Keratinocyte (primary cell): ENCODE measurements at regions not wholly inside any gene's neighbourhood (a gene's known extent, or its start where the extent isn't known, plus 50 kb on each side); places are given as distances from the start of the nearest gene placed in this dataset.

Source experiments
- DNase-seq: peaks from one replicate; pipeline ENCODE4 v3.0.0-alpha.2; 2011; ENCODE audit warnings: low read depth, missing footprints, low spot score
- FAIRE-seq: peaks from 2 replicates; lab custom pipeline; 2011; peaks lifted over from hg19 to GRCh38; lab: Jason Lieb, UNC
- H2AFZ ChIP-seq: 2 replicates; pipeline ENCODE4 v1.6.0; 2012; ENCODE audit warnings: low read length, control low read depth, inconsistent platforms; ENCODE audit not compliant: control insufficient read depth
- H3K27ac ChIP-seq: 2 replicates; pipeline ENCODE4 v1.5.1; 2011; ENCODE audit warnings: low read length; ENCODE audit not compliant: control insufficient read depth, insufficient read depth
- H3K27me3 ChIP-seq: 3 replicates; pipeline ENCODE4 v1.6.0; 2011; ENCODE audit warnings: low read length; ENCODE audit not compliant: control insufficient read depth, insufficient read depth; ENCODE audit errors: extremely low read depth
- H3K36me3 ChIP-seq, 2 experiments: 2 replicates in 1 of 2; 3 replicates in 1 of 2; pipeline ENCODE4 v1.5.1; 2011; ENCODE audit warnings: low read length in 2 of 2, mild to moderate bottlenecking in 1 of 2; ENCODE audit not compliant: control insufficient read depth in 2 of 2, insufficient read depth in 2 of 2; ENCODE audit errors: extremely low read depth in 1 of 2
- H3K4me1 ChIP-seq: 3 replicates; pipeline ENCODE4 v1.5.1; 2011; ENCODE audit warnings: low read length; ENCODE audit not compliant: control insufficient read depth, insufficient read depth; ENCODE audit errors: extremely low read depth
- H3K4me2 ChIP-seq: 3 replicates; pipeline ENCODE4 v1.6.0; 2011; ENCODE audit warnings: low read depth, low read length; ENCODE audit not compliant: control insufficient read depth, insufficient read depth; ENCODE audit errors: extremely low read depth
- H3K4me3 ChIP-seq, 3 experiments: fragments of 200-600 bp in 1 of 3; sonication (generic) in 1 of 3; 2 replicates in 2 of 3; 3 replicates in 1 of 3; pipeline ENCODE4 v1.5.1; 2011 to 2016; ENCODE audit warnings: low read length in 3 of 3, mild to moderate bottlenecking in 3 of 3, control low read depth in 2 of 3, inconsistent platforms in 1 of 3, low read depth in 1 of 3, mixed read lengths in 1 of 3, mixed run types in 1 of 3, moderate library complexity in 1 of 3; ENCODE audit not compliant: control insufficient read depth in 2 of 3, insufficient read depth in 2 of 3; ENCODE audit errors: extremely low read depth in 1 of 3
- H3K79me2 ChIP-seq: 2 replicates; pipeline ENCODE4 v1.6.0; 2012; ENCODE audit warnings: low read length; ENCODE audit not compliant: control insufficient read depth, insufficient read depth
- H3K9ac ChIP-seq: 3 replicates; pipeline ENCODE4 v1.6.0; 2011; ENCODE audit warnings: low read length; ENCODE audit not compliant: control insufficient read depth, insufficient read depth; ENCODE audit errors: extremely low read depth
- H3K9me1 ChIP-seq: 3 replicates; pipeline ENCODE4 v1.6.0; 2011; ENCODE audit warnings: low read length; ENCODE audit not compliant: control insufficient read depth, insufficient read depth; ENCODE audit errors: extremely low read depth
- H3K9me3 ChIP-seq: 2 replicates; pipeline ENCODE4 v1.5.1; 2012; ENCODE audit warnings: low read depth, low read length; ENCODE audit not compliant: control insufficient read depth
- H4K20me1 ChIP-seq: 3 replicates; pipeline ENCODE4 v1.6.0; 2011; ENCODE audit warnings: low read length; ENCODE audit not compliant: control insufficient read depth, insufficient read depth; ENCODE audit errors: extremely low read depth
- EZH2 ChIP-seq: IDR thresholded peaks from one replicate; pipeline ENCODE4 v1.6.1; 2012; ENCODE audit warnings: inconsistent platforms, mild to moderate bottlenecking, low read length, moderate library complexity
- dilution Hi-C: fragments of 300-500 bp; cut with MboI; formaldehyde crosslinking; loops from one replicate; pipeline ENCODE4 v1.7.0; 2020; ENCODE audit warnings: low sequenced_read_pairs; ENCODE audit not compliant: extremely low pct_ligation_motif_present
- TF ChIP-seq, protein P1 (sequence below), 3 experiments: IDR thresholded peaks in 1 of 3; conservative IDR thresholded peaks in 1 of 3; optimal IDR thresholded peaks in 1 of 3; 2 replicates in 2 of 3; 3 replicates in 1 of 3; pipeline versions ENCODE3 to v1.5.1; 2011; ENCODE audit warnings: low read length in 3 of 3, mild to moderate bottlenecking in 3 of 3, moderate library complexity in 2 of 3, control low read depth in 1 of 3, inconsistent platforms in 1 of 3; ENCODE audit not compliant: insufficient read depth in 2 of 3; ENCODE audit errors: extremely low read depth in 1 of 3

GRCh38 chr15:92772061-92772460 lies 116.5 kb upstream of the FAM174B start:
- no peak overlapping the region for H3K27ac ChIP-seq
- no peak overlapping the region for H3K4me3 ChIP-seq
- FAIRE-seq (no peak), DNase-seq (no peak)
- H3K4me1 ChIP-seq = no peaks in the 10 kb centered on the region
- no peak for TF ChIP-seq EZH2
- TF ChIP-seq, protein P1, sequence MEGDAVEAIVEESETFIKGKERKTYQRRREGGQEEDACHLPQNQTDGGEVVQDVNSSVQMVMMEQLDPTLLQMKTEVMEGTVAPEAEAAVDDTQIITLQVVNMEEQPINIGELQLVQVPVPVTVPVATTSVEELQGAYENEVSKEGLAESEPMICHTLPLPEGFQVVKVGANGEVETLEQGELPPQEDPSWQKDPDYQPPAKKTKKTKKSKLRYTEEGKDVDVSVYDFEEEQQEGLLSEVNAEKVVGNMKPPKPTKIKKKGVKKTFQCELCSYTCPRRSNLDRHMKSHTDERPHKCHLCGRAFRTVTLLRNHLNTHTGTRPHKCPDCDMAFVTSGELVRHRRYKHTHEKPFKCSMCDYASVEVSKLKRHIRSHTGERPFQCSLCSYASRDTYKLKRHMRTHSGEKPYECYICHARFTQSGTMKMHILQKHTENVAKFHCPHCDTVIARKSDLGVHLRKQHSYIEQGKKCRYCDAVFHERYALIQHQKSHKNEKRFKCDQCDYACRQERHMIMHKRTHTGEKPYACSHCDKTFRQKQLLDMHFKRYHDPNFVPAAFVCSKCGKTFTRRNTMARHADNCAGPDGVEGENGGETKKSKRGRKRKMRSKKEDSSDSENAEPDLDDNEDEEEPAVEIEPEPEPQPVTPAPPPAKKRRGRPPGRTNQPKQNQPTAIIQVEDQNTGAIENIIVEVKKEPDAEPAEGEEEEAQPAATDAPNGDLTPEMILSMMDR (optimal IDR thresholded peaks at IDR 0.05 in 1 of 3, IDR thresholded peaks at IDR 0.05 in 1 of 3, conservative IDR thresholded peaks at IDR 0.05 in 1 of 3; ENCODE audit: extremely low read depth in 1 of 3, insufficient read depth in 2 of 3, low read length in 3 of 3) = no peak
- H3K27me3 ChIP-seq = no peaks in the 10 kb centered on the region
- H4K20me1 ChIP-seq = no peaks in the 10 kb centered on the region
- H3K9me3 ChIP-seq = no peaks in the 10 kb centered on the region
- dilution Hi-C loops = no loop called here
- no peak overlapping the region for H2AFZ ChIP-seq
- no peaks in the 10 kb centered on the region for H3K36me3 ChIP-seq
- no peaks in the 10 kb centered on the region for H3K9me1 ChIP-seq
- H3K9ac ChIP-seq = no peak overlapping the region
- no peaks in the 10 kb centered on the region for H3K79me2 ChIP-seq
- H3K4me2 ChIP-seq = no peak overlapping the region

DNA sequence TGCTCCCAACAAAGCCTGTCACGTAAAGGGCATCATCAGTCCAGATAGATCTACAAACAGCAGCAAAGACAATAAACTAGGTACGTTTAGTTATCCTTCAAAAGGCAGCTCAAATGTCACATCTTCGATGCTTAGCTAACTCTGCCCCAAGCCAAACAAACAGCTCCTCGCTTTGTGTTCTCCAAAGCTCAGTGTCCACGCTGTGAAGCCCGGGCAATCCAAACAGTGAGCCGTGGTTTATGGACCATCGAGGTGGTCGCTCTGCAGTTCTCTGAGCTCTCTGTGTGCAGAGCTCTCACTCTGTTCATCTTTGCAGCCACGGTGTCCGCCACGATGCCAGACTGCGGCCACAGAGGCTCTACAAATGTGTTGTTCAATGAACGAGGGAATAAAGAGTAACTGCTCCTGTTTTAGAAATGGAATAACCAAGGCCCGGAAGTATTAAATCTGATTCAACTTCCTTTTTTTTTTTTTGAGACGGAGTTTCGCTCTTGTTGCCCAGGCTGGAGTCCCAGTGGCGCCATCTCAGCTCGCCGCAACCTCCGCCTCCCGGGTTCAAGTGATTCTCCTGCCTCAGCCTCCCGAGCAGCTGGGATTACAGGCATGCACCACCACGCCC lies 117.2 kb upstream of the FAM174B start:
- no peaks in the 10 kb centered on the region for H3K36me3 ChIP-seq
- FAIRE-seq = no peak

More for the DNA sequence above, 117.2 kb upstream of the FAM174B start:
- Histone ChIP-seq H3K4me2 (no peak overlapping the region), H3K4me3 (no peak overlapping the region), H3K9me3 (no peaks in the 10 kb centered on the region), H3K27ac (no peak overlapping the region), H2AFZ (no peak overlapping the region), H4K20me1 (no peaks in the 10 kb centered on the region), H3K9ac (no peak overlapping the region), H3K4me1 (no peaks in the 10 kb centered on the region), H3K79me2 (no peaks in the 10 kb centered on the region), H3K27me3 (no peaks in the 10 kb centered on the region), H3K9me1 (no peaks in the 10 kb centered on the region)
- dilution Hi-C loops = no loop called here
- TF ChIP-seq, protein P1 (optimal IDR thresholded peaks at IDR 0.05 in 1 of 3, IDR thresholded peaks at IDR 0.05 in 1 of 3, conservative IDR thresholded peaks at IDR 0.05 in 1 of 3; ENCODE audit: extremely low read depth in 1 of 3, insufficient read depth in 2 of 3, low read length in 3 of 3) = no peak
- no peak for TF ChIP-seq EZH2
- DNase-seq = no peak
